MM.1S (cell line): ENCODE measurements at regions not wholly inside any gene's neighbourhood (a gene's known extent, or its start where the extent isn't known, plus 50 kb on each side); places are given as distances from the start of the nearest gene placed in this dataset.

ENCODE experiments used
- EZH2 ChIP-seq: fragments of 300-600 bp; sonication (generic); optimal IDR thresholded peaks from 2 replicates; pipeline ENCODE3; 2017; ENCODE audit warnings: low read depth, mild to moderate bottlenecking, antibody characterized with exemption, low read length, mixed read lengths
- TF ChIP-seq, protein P1 (sequence below): fragments of 300-600 bp; sonication (generic); IDR thresholded peaks from 2 replicates; pipeline ENCODE4 v1.5.1; 2016; ENCODE audit warnings: antibody characterized with exemption, low read length, mixed read lengths

GRCh38 chrX:63428348-63428747 lies 77.2 kb upstream of the SPIN4 start:
- TF ChIP-seq, protein P1, sequence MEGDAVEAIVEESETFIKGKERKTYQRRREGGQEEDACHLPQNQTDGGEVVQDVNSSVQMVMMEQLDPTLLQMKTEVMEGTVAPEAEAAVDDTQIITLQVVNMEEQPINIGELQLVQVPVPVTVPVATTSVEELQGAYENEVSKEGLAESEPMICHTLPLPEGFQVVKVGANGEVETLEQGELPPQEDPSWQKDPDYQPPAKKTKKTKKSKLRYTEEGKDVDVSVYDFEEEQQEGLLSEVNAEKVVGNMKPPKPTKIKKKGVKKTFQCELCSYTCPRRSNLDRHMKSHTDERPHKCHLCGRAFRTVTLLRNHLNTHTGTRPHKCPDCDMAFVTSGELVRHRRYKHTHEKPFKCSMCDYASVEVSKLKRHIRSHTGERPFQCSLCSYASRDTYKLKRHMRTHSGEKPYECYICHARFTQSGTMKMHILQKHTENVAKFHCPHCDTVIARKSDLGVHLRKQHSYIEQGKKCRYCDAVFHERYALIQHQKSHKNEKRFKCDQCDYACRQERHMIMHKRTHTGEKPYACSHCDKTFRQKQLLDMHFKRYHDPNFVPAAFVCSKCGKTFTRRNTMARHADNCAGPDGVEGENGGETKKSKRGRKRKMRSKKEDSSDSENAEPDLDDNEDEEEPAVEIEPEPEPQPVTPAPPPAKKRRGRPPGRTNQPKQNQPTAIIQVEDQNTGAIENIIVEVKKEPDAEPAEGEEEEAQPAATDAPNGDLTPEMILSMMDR, result no peak
- TF ChIP-seq EZH2, result no peak
